Panc1 (cell line): ENCODE measurements at regions not wholly inside any gene's neighbourhood (a gene's known extent, or its start where the extent isn't known, plus 50 kb on each side); places are given as distances from the start of the nearest gene placed in this dataset.

Experiments
- ATAC-seq: fragments of 200-7000 bp; cut with Tn5 transposase; 2 replicates; pipeline ENCODE4 v1.9.1; 2020; ENCODE audit warnings: mild to moderate bottlenecking, moderate library complexity
- BruUV-seq: library from RNA; stranded (reverse); fragments of 400-500 nt; replicated peaks from 2 replicates; lab custom pipeline; 2021; lab: Mats Ljungman, UMichigan
- CTCF ChIA-PET: fragments of 300-600 bp; sonication (Branson Sonifier 250); formaldehyde crosslinking; loops from one replicate; lab custom pipeline; 2022; ENCODE audit warnings: antibody characterized with exemption; lab: Charles Lee
- POLR2A ChIA-PET: fragments of 300-600 bp; sonication (Branson Sonifier 250); formaldehyde crosslinking; loops from one replicate; lab custom pipeline; 2022; ENCODE audit warnings: antibody characterized with exemption; lab: Charles Lee
- DNase-seq: peaks from one replicate; pipeline ENCODE4 v3.0.0-alpha.2; 2010; ENCODE audit warnings: low read depth, low spot score
- H3K27ac ChIP-seq: 2 replicates; pipeline ENCODE4 v1.5.1; 2011; ENCODE audit warnings: mild to moderate bottlenecking, low read length, inconsistent platforms
- H3K27me3 ChIP-seq: fragments of 200-500 bp; sonication (Bioruptor generic); 2 replicates; pipeline ENCODE4 v1.6.0; 2014; ENCODE audit warnings: low read length, inconsistent platforms; ENCODE audit not compliant: control insufficient read depth, insufficient read depth
- H3K36me3 ChIP-seq: fragments of 200-500 bp; sonication (Bioruptor generic); 2 replicates; pipeline ENCODE4 v1.5.1; 2014; ENCODE audit warnings: inconsistent platforms, mild to moderate bottlenecking, low read length, moderate library complexity; ENCODE audit not compliant: control insufficient read depth, insufficient read depth
- H3K4me1 ChIP-seq: 2 replicates; pipeline ENCODE4 v1.5.1; 2011; ENCODE audit warnings: inconsistent platforms, mild to moderate bottlenecking, low read length, moderate library complexity; ENCODE audit not compliant: control insufficient read depth, insufficient read depth
- H3K4me3 ChIP-seq, 2 experiments: 2 replicates each; pipeline ENCODE4 v1.5.1; 2011 to 2012; ENCODE audit warnings: low read depth in 2 of 2, low read length in 2 of 2, mild to moderate bottlenecking in 2 of 2, inconsistent platforms in 1 of 2, moderate library complexity in 1 of 2
- H3K9me3 ChIP-seq: fragments of 200-500 bp; sonication (Bioruptor generic); 2 replicates; pipeline ENCODE4 v1.5.1; 2014; ENCODE audit warnings: low read depth, mild to moderate bottlenecking, inconsistent platforms, low read length, moderate library complexity; ENCODE audit not compliant: control insufficient read depth, insufficient read depth
- CTCF ChIP-seq: fragments of 450-650 bp; IDR thresholded peaks from 2 replicates; pipeline ENCODE4 v1.5.1; 2017; ENCODE audit warnings: mild to moderate bottlenecking
- POLR2AphosphoS5 ChIP-seq: IDR thresholded peaks from 2 replicates; pipeline ENCODE4 v1.6.1; 2012; ENCODE audit warnings: mild to moderate bottlenecking, low read depth, low read length, moderate library complexity
- REST ChIP-seq, 2 experiments: IDR thresholded peaks; 2 replicates each; pipeline ENCODE4 v1.6.1; 2011 to 2012; ENCODE audit warnings: low read depth in 2 of 2, control low read depth in 1 of 2, low read length in 1 of 2, mild to moderate bottlenecking in 1 of 2, moderate library complexity in 1 of 2; ENCODE audit not compliant: insufficient read depth in 1 of 2
- SIN3A ChIP-seq: IDR thresholded peaks from 2 replicates; pipeline ENCODE4 v1.6.1; 2012; ENCODE audit warnings: low read depth, mild to moderate bottlenecking, low read length, moderate library complexity, borderline replicate concordance; ENCODE audit not compliant: insufficient read depth
- TCF7L2 ChIP-seq: IDR thresholded peaks from 2 replicates; pipeline ENCODE4 v1.6.1; 2011; ENCODE audit warnings: mild to moderate bottlenecking, low read depth, low read length, inconsistent platforms
- in situ Hi-C: cut with HindIII; loops from 2 replicates; pipeline ENCODE4 v1.10.0; 2016; ENCODE audit warnings: low sequenced_read_pairs, low pct_unique_long_range_greater_than_20kb
- intact Hi-C: fragments of 100-400 bp; cut with micrococcal nuclease; formaldehyde crosslinking; loops from one replicate; pipeline ENCODE4 v1.10.0; 2022; ENCODE audit not compliant: unreplicated experiment

- Histone ChIP-seq H3K27me3 (no peaks in the 10 kb centered on the region), H3K9me3 (no peaks in the 10 kb centered on the region), H3K36me3 (no peaks in the 10 kb centered on the region), H3K4me1 (no peaks in the 10 kb centered on the region), H3K27ac (no peak overlapping the region), H3K4me3 (no peak overlapping the region)
- BruUV-seq, result no TSS peak
- TF ChIP-seq REST (IDR thresholded peaks at IDR 0.05; ENCODE audit: insufficient read depth in 1 of 2, low read depth in 2 of 2, low read length in 1 of 2) (no peak), TCF7L2 (no peak), POLR2AphosphoS5 (no peak), SIN3A (no peak), CTCF (no peak)
- POLR2A ChIA-PET, result no interaction called here
- in situ Hi-C loops (no loop called here), intact Hi-C loops (no loop called here)
- DNase-seq, result no peak
- no peak for ATAC-seq
- CTCF ChIA-PET, result no interaction called here
Measured at GRCh38 chr7:13201628-13202027, 514.2 kb downstream of the ARL4A start.

GRCh38 chr7:13217768-13218167 is 530.3 kb downstream of the ARL4A start:
- CTCF ChIA-PET, result no interaction called here
- no peaks in the 10 kb centered on the region for H3K4me1 ChIP-seq
- DNase-seq, result no peak
- in situ Hi-C loops (no loop called here), intact Hi-C loops (no loop called here)
- H3K27me3 ChIP-seq, result no peaks in the 10 kb centered on the region
- no TSS peak for BruUV-seq
- H3K36me3 ChIP-seq, result no peaks in the 10 kb centered on the region
- no peak overlapping the region for H3K27ac ChIP-seq
- POLR2A ChIA-PET, result no interaction called here
- TF ChIP-seq CTCF, result no peak
- TF ChIP-seq POLR2AphosphoS5, result no peak
- TF ChIP-seq TCF7L2, result no peak
- no peak for TF ChIP-seq SIN3A
- H3K4me3 ChIP-seq, result no peak overlapping the region
- ATAC-seq, result no peak
- no peaks in the 10 kb centered on the region for H3K9me3 ChIP-seq
